Keratinocyte (primary cell): ENCODE measurements at regions not wholly inside any gene's neighbourhood (a gene's known extent, or its start where the extent isn't known, plus 50 kb on each side); places are given as distances from the start of the nearest gene placed in this dataset.

ENCODE experiments used
- DNase-seq: peaks from one replicate; pipeline ENCODE4 v3.0.0-alpha.2; 2011; ENCODE audit warnings: low read depth, missing footprints, low spot score
- FAIRE-seq: peaks from 2 replicates; lab custom pipeline; 2011; peaks lifted over from hg19 to GRCh38; lab: Jason Lieb, UNC
- H2AFZ ChIP-seq: 2 replicates; pipeline ENCODE4 v1.6.0; 2012; ENCODE audit warnings: low read length, control low read depth, inconsistent platforms; ENCODE audit not compliant: control insufficient read depth
- H3K27ac ChIP-seq: 2 replicates; pipeline ENCODE4 v1.5.1; 2011; ENCODE audit warnings: low read length; ENCODE audit not compliant: control insufficient read depth, insufficient read depth
- H3K27me3 ChIP-seq: 3 replicates; pipeline ENCODE4 v1.6.0; 2011; ENCODE audit warnings: low read length; ENCODE audit not compliant: control insufficient read depth, insufficient read depth; ENCODE audit errors: extremely low read depth
- H3K36me3 ChIP-seq, 2 experiments: 2 replicates in 1 of 2; 3 replicates in 1 of 2; pipeline ENCODE4 v1.5.1; 2011; ENCODE audit warnings: low read length in 2 of 2, mild to moderate bottlenecking in 1 of 2; ENCODE audit not compliant: control insufficient read depth in 2 of 2, insufficient read depth in 2 of 2; ENCODE audit errors: extremely low read depth in 1 of 2
- H3K4me1 ChIP-seq: 3 replicates; pipeline ENCODE4 v1.5.1; 2011; ENCODE audit warnings: low read length; ENCODE audit not compliant: control insufficient read depth, insufficient read depth; ENCODE audit errors: extremely low read depth
- H3K4me2 ChIP-seq: 3 replicates; pipeline ENCODE4 v1.6.0; 2011; ENCODE audit warnings: low read depth, low read length; ENCODE audit not compliant: control insufficient read depth, insufficient read depth; ENCODE audit errors: extremely low read depth
- H3K4me3 ChIP-seq, 3 experiments: fragments of 200-600 bp in 1 of 3; sonication (generic) in 1 of 3; 2 replicates in 2 of 3; 3 replicates in 1 of 3; pipeline ENCODE4 v1.5.1; 2011 to 2016; ENCODE audit warnings: low read length in 3 of 3, mild to moderate bottlenecking in 3 of 3, control low read depth in 2 of 3, inconsistent platforms in 1 of 3, low read depth in 1 of 3, mixed read lengths in 1 of 3, mixed run types in 1 of 3, moderate library complexity in 1 of 3; ENCODE audit not compliant: control insufficient read depth in 2 of 3, insufficient read depth in 2 of 3; ENCODE audit errors: extremely low read depth in 1 of 3
- H3K79me2 ChIP-seq: 2 replicates; pipeline ENCODE4 v1.6.0; 2012; ENCODE audit warnings: low read length; ENCODE audit not compliant: control insufficient read depth, insufficient read depth
- H3K9ac ChIP-seq: 3 replicates; pipeline ENCODE4 v1.6.0; 2011; ENCODE audit warnings: low read length; ENCODE audit not compliant: control insufficient read depth, insufficient read depth; ENCODE audit errors: extremely low read depth
- H3K9me1 ChIP-seq: 3 replicates; pipeline ENCODE4 v1.6.0; 2011; ENCODE audit warnings: low read length; ENCODE audit not compliant: control insufficient read depth, insufficient read depth; ENCODE audit errors: extremely low read depth
- H3K9me3 ChIP-seq: 2 replicates; pipeline ENCODE4 v1.5.1; 2012; ENCODE audit warnings: low read depth, low read length; ENCODE audit not compliant: control insufficient read depth
- H4K20me1 ChIP-seq: 3 replicates; pipeline ENCODE4 v1.6.0; 2011; ENCODE audit warnings: low read length; ENCODE audit not compliant: control insufficient read depth, insufficient read depth; ENCODE audit errors: extremely low read depth
- CTCF ChIP-seq, 3 experiments: IDR thresholded peaks in 1 of 3; conservative IDR thresholded peaks in 1 of 3; optimal IDR thresholded peaks in 1 of 3; 2 replicates in 2 of 3; 3 replicates in 1 of 3; pipeline versions ENCODE3 to v1.5.1; 2011; ENCODE audit warnings: low read length in 3 of 3, mild to moderate bottlenecking in 3 of 3, moderate library complexity in 2 of 3, control low read depth in 1 of 3, inconsistent platforms in 1 of 3; ENCODE audit not compliant: insufficient read depth in 2 of 3; ENCODE audit errors: extremely low read depth in 1 of 3
- EZH2 ChIP-seq: IDR thresholded peaks from one replicate; pipeline ENCODE4 v1.6.1; 2012; ENCODE audit warnings: inconsistent platforms, mild to moderate bottlenecking, low read length, moderate library complexity
- dilution Hi-C: fragments of 300-500 bp; cut with MboI; formaldehyde crosslinking; loops from one replicate; pipeline ENCODE4 v1.7.0; 2020; ENCODE audit warnings: low sequenced_read_pairs; ENCODE audit not compliant: extremely low pct_ligation_motif_present

GRCh38 chr5:179488491-179488890, 61.9 kb upstream of the RUFY1 start:
- FAIRE-seq (no peak), DNase-seq (no peak)
- H4K20me1 ChIP-seq = no peaks in the 10 kb centered on the region
- no peaks in the 10 kb centered on the region for H3K4me1 ChIP-seq
- dilution Hi-C loops = no loop called here
- H3K9me3 ChIP-seq = no peaks in the 10 kb centered on the region
- H2AFZ ChIP-seq = no peak overlapping the region
- H3K4me3 ChIP-seq = no peak overlapping the region
- no peaks in the 10 kb centered on the region for H3K9me1 ChIP-seq
- no peak overlapping the region for H3K9ac ChIP-seq
- no peak overlapping the region for H3K27ac ChIP-seq
- H3K4me2 ChIP-seq = no peak overlapping the region
- H3K79me2 ChIP-seq = no peaks in the 10 kb centered on the region
- no peaks in the 10 kb centered on the region for H3K36me3 ChIP-seq
- TF ChIP-seq CTCF (optimal IDR thresholded peaks at IDR 0.05 in 1 of 3, IDR thresholded peaks at IDR 0.05 in 1 of 3, conservative IDR thresholded peaks at IDR 0.05 in 1 of 3; ENCODE audit: extremely low read depth in 1 of 3, insufficient read depth in 2 of 3, low read length in 3 of 3) = no peak
- no peak for TF ChIP-seq EZH2
- no peaks in the 10 kb centered on the region for H3K27me3 ChIP-seq

- FAIRE-seq (no peak), DNase-seq (no peak)
- Histone ChIP-seq H3K9me3 (no peaks in the 10 kb centered on the region), H3K9me1 (no peaks in the 10 kb centered on the region), H4K20me1 (no peaks in the 10 kb centered on the region), H3K4me3 (no peak overlapping the region), H2AFZ (no peak overlapping the region), H3K27ac (no peak overlapping the region), H3K9ac (no peak overlapping the region), H3K79me2 (no peaks in the 10 kb centered on the region), H3K4me1 (no peaks in the 10 kb centered on the region), H3K4me2 (no peak overlapping the region), H3K36me3 (no peaks in the 10 kb centered on the region), H3K27me3 (no peaks in the 10 kb centered on the region)
- dilution Hi-C loops = no loop called here
- TF ChIP-seq EZH2 (no peak), CTCF (optimal IDR thresholded peaks at IDR 0.05 in 1 of 3, IDR thresholded peaks at IDR 0.05 in 1 of 3, conservative IDR thresholded peaks at IDR 0.05 in 1 of 3; ENCODE audit: extremely low read depth in 1 of 3, insufficient read depth in 2 of 3, low read length in 3 of 3) (no peak)
These were observed 63.2 kb upstream of the RUFY1 start for GRCh38 chr5:179487145-179487544.
